K562 (cell line): ENCODE measurements at regions not wholly inside any gene's neighbourhood (a gene's known extent, or its start where the extent isn't known, plus 50 kb on each side); places are given as distances from the start of the nearest gene placed in this dataset.

Source experiments
- BRF1 ChIP-seq: IDR thresholded peaks from 3 replicates; pipeline ENCODE4 v1.6.1; 2011; ENCODE audit warnings: borderline replicate concordance, mild to moderate bottlenecking; ENCODE audit not compliant: insufficient read length; ENCODE audit errors: extremely low read depth
- DDX20 ChIP-seq: fragments of 450-650 bp; IDR thresholded peaks from 2 replicates; pipeline ENCODE4 v1.6.1; 2016; ENCODE audit warnings: missing genetic modification characterization, low read depth, mild to moderate bottlenecking, missing compliant biosample characterization, moderate library complexity
- SMAD3 ChIP-seq: fragments of 450-650 bp; formaldehyde crosslinking; conservative IDR thresholded peaks from 2 replicates; pipeline ENCODE4 v1.4.0; 2020; ENCODE audit warnings: mild to moderate bottlenecking
- TF ChIP-seq, protein P1 (sequence below), 2 experiments: fragments of 450-650 bp in 1 of 2; sonication (generic) in 1 of 2; formaldehyde crosslinking in 1 of 2; IDR thresholded peaks; 2 replicates each; pipeline versions ENCODE4 v1.7.1 to v1.9.0; 2016 to 2022; ENCODE audit warnings: inconsistent platforms in 1 of 2, mild to moderate bottlenecking in 1 of 2, missing genetic modification reagents in 1 of 2
- TF ChIP-seq, protein P2 (sequence below): IDR thresholded peaks from 2 replicates; pipeline ENCODE4 v1.6.1; 2012; ENCODE audit warnings: low read depth, low read length, improper control_type of control experiment, borderline replicate concordance
- TF ChIP-seq, protein P3 (sequence below): fragments of 450-650 bp; IDR thresholded peaks from 2 replicates; pipeline ENCODE4 v1.6.1; 2017; ENCODE audit warnings: mild to moderate bottlenecking, moderate library complexity

DNA sequence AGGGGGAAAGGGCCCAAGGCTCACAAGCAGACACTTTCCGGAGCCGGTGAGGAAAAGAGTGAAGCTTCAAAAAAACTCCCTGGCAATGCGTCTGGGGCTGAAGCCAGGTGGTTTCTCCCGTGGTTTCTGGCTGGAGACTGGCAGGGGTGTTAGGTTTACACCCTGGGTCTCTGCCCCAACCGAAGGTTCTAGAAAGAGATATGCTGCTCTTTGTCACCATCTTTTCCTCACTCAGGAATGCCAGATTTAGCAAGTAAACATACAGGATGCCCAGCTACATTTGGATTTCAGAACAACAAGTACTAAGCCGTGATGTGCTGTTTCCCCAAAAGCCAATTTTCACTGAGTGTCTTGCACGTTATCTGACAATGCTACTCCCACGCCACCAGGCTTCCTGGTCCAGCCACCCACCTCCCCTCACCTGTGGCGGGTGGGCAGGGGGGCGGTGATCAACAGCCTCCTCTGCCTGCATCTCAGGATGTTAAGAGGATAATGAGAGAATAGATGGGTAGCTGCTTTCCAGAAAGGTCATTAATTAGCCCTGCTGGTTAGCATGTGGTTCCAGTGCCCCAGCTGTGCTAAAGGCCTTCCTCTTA lies 69.6 kb upstream of the OLIG2 start (continued):
- TF ChIP-seq, protein P1, sequence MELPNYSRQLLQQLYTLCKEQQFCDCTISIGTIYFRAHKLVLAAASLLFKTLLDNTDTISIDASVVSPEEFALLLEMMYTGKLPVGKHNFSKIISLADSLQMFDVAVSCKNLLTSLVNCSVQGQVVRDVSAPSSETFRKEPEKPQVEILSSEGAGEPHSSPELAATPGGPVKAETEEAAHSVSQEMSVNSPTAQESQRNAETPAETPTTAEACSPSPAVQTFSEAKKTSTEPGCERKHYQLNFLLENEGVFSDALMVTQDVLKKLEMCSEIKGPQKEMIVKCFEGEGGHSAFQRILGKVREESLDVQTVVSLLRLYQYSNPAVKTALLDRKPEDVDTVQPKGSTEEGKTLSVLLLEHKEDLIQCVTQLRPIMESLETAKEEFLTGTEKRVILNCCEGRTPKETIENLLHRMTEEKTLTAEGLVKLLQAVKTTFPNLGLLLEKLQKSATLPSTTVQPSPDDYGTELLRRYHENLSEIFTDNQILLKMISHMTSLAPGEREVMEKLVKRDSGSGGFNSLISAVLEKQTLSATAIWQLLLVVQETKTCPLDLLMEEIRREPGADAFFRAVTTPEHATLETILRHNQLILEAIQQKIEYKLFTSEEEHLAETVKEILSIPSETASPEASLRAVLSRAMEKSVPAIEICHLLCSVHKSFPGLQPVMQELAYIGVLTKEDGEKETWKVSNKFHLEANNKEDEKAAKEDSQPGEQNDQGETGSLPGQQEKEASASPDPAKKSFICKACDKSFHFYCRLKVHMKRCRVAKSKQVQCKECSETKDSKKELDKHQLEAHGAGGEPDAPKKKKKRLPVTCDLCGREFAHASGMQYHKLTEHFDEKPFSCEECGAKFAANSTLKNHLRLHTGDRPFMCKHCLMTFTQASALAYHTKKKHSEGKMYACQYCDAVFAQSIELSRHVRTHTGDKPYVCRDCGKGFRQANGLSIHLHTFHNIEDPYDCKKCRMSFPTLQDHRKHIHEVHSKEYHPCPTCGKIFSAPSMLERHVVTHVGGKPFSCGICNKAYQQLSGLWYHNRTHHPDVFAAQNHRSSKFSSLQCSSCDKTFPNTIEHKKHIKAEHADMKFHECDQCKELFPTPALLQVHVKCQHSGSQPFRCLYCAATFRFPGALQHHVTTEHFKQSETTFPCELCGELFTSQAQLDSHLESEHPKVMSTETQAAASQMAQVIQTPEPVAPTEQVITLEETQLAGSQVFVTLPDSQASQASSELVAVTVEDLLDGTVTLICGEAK (IDR thresholded peaks at IDR 0.05) = no peak
- TF ChIP-seq, protein P1 (CRISPR knock-in tag; IDR thresholded peaks at IDR 0.05) = no peak
- TF ChIP-seq BRF1 (no peak), SMAD3 (CRISPR knock-in tag) (no peak), DDX20 (tag) (no peak)
- TF ChIP-seq, protein P2, sequence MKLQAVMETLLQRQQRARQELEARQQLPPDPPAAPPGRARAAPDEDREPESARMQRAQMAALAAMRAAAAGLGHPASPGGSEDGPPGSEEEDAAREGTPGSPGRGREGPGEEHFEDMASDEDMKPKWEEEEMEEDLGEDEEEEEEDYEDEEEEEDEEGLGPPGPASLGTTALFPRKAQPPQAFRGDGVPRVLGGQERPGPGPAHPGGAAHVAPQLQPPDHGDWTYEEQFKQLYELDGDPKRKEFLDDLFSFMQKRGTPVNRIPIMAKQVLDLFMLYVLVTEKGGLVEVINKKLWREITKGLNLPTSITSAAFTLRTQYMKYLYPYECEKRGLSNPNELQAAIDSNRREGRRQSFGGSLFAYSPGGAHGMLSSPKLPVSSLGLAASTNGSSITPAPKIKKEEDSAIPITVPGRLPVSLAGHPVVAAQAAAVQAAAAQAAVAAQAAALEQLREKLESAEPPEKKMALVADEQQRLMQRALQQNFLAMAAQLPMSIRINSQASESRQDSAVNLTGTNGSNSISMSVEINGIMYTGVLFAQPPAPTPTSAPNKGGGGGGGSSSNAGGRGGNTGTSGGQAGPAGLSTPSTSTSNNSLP = no peak
- TF ChIP-seq, protein P3, sequence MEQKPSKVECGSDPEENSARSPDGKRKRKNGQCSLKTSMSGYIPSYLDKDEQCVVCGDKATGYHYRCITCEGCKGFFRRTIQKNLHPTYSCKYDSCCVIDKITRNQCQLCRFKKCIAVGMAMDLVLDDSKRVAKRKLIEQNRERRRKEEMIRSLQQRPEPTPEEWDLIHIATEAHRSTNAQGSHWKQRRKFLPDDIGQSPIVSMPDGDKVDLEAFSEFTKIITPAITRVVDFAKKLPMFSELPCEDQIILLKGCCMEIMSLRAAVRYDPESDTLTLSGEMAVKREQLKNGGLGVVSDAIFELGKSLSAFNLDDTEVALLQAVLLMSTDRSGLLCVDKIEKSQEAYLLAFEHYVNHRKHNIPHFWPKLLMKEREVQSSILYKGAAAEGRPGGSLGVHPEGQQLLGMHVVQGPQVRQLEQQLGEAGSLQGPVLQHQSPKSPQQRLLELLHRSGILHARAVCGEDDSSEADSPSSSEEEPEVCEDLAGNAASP = no peak
